LNCaP clone FGC (cell line): ENCODE measurements at regions not wholly inside any gene's neighbourhood (a gene's known extent, or its start where the extent isn't known, plus 50 kb on each side); places are given as distances from the start of the nearest gene placed in this dataset.

Source experiments
- DNase-seq: peaks from one replicate; pipeline ENCODE4 v3.0.0-alpha.2; 2011; ENCODE audit warnings: low read depth
- H3K4me3 ChIP-seq: 2 replicates; pipeline ENCODE4 v1.5.1; 2011; ENCODE audit warnings: mild to moderate bottlenecking, low read depth, low read length, control low read depth
- CTCF ChIP-seq: IDR thresholded peaks from 2 replicates; pipeline ENCODE4 v1.5.1; 2012; ENCODE audit warnings: mild to moderate bottlenecking; ENCODE audit not compliant: control insufficient read depth, insufficient read depth; ENCODE audit errors: extremely low read depth

- no peak for TF ChIP-seq CTCF
- no peak for DNase-seq
- H3K4me3 ChIP-seq: no peak overlapping the region
These were observed 633.3 kb downstream of the ANKRD50 start for GRCh38 chr4:124079174-124079780.

- DNase-seq: no peak
- no peak overlapping the region for H3K4me3 ChIP-seq
- TF ChIP-seq CTCF: no peak
These were observed 628.8 kb downstream of the ANKRD50 start for GRCh38 chr4:124083711-124084110.

- no peak for DNase-seq
- H3K4me3 ChIP-seq: no peak overlapping the region
- TF ChIP-seq CTCF: no peak
These were observed 626.9 kb downstream of the ANKRD50 start for GRCh38 chr4:124085561-124086180.

GRCh38 chr4:124090021-124090420 lies 622.5 kb downstream of the ANKRD50 start:
- DNase-seq: no peak
- H3K4me3 ChIP-seq: no peak overlapping the region
- no peak for TF ChIP-seq CTCF

- no peak overlapping the region for H3K4me3 ChIP-seq
- no peak for DNase-seq
- TF ChIP-seq CTCF: no peak
These were observed 620.4 kb downstream of the ANKRD50 start for GRCh38 chr4:124092101-124092500.

- no peak overlapping the region for H3K4me3 ChIP-seq
- DNase-seq: peak; percentile 13
- no peak for TF ChIP-seq CTCF
These were observed 620.0 kb downstream of the ANKRD50 start for GRCh38 chr4:124092541-124092984.

- TF ChIP-seq CTCF: no peak
- no peak for DNase-seq
- H3K4me3 ChIP-seq: no peak overlapping the region
These were observed 616.9 kb downstream of the ANKRD50 start for GRCh38 chr4:124095621-124096020.
